HG03378 (cell line): ENCODE measurements at regions not wholly inside any gene's neighbourhood (a gene's known extent, or its start where the extent isn't known, plus 50 kb on each side); places are given as distances from the start of the nearest gene placed in this dataset.
A peak's percentile ranks its signal among the peaks of the same experiment; 100 is the strongest.
"Not testable (repeated sequence)": the region's sequence is repeated elsewhere in the genome, so short reads cannot be mapped to it uniquely, and the experiment has no call there.

Source experiments
- ATAC-seq: cut with Tn5 transposase; IDR thresholded peaks from one replicate; pipeline ENCODE4 v1.9.1; 2021; ENCODE audit warnings: mild to moderate bottlenecking, moderate library complexity; ENCODE audit not compliant: unreplicated experiment

GRCh38 chr6:135604035-135604860, 106.7 kb upstream of the AHI1 start:
- ATAC-seq, result no peak

- ATAC-seq, result no peak
Measured at GRCh38 chr6:135605278-135605790, 107.8 kb upstream of the AHI1 start.

GRCh38 chr6:135606392-135606791, 108.9 kb upstream of the AHI1 start:
- no peak for ATAC-seq

GRCh38 chr6:135608031-135608430, 110.5 kb upstream of the AHI1 start:
- ATAC-seq, result no peak

- not testable (repeated sequence) for ATAC-seq
Measured at GRCh38 chr6:135610192-135610591, 112.7 kb upstream of the AHI1 start.

GRCh38 chr6:135616655-135617054, 119.1 kb upstream of the AHI1 start:
- ATAC-seq, result no peak

GRCh38 chr6:135617222-135617621, 119.7 kb upstream of the AHI1 start:
- no peak for ATAC-seq

- ATAC-seq, result no peak
Measured at GRCh38 chr6:135622081-135622480, 124.5 kb upstream of the AHI1 start.

- ATAC-seq, result no peak
Measured at GRCh38 chr6:135623979-135624378, 126.4 kb upstream of the AHI1 start.

GRCh38 chr6:135624402-135625295, 127.1 kb upstream of the AHI1 start:
- ATAC-seq, result no peak

GRCh38 chr6:135626001-135626400, 128.5 kb upstream of the AHI1 start:
- not testable (repeated sequence) for ATAC-seq

- ATAC-seq, result peak; percentile 95
Measured at GRCh38 chr6:135627092-135627715, 129.7 kb upstream of the AHI1 start.

- no peak for ATAC-seq
Measured at GRCh38 chr6:135630789-135631376, 133.3 kb upstream of the AHI1 start.

GRCh38 chr6:135631821-135632220, 134.3 kb upstream of the AHI1 start:
- ATAC-seq, result no peak

- no peak for ATAC-seq
Measured at GRCh38 chr6:135633573-135633972, 136.0 kb upstream of the AHI1 start.

- ATAC-seq, result no peak
Measured at GRCh38 chr6:135637701-135638100, 140.2 kb upstream of the AHI1 start.

- no peak for ATAC-seq
Measured at GRCh38 chr6:135638108-135638507, 140.6 kb upstream of the AHI1 start.

GRCh38 chr6:135640048-135640447, 142.5 kb upstream of the AHI1 start:
- no peak for ATAC-seq

GRCh38 chr6:135640449-135641111, 143.0 kb upstream of the AHI1 start:
- peak; percentile 67 for ATAC-seq

- ATAC-seq, result no peak
Measured at GRCh38 chr6:135642912-135643311, 145.4 kb upstream of the AHI1 start.
